ENCODE measurements at regions not wholly inside any gene's neighbourhood (a gene's known extent, or its start where the extent isn't known, plus 50 kb on each side); places are given as distances from the start of the nearest gene placed in this dataset.

DNA sequence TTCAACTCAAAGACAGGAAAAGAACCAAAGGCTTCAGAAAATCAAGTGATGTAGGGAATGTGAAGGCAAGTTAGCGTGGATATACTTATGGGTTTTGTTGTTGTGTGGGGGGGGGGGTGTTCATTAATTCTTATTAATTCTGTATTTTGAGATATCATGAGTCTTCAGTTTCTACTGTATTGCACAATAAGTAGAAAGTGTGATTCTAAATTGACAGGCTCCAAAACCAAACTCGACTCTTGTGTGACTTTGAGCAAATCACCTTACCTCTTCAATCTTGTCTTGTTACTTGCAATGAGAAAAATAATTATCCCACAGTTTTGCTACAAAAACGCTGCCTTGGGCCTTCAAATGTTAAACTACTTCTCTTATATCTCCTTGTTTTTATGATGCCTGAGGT is 453.9 kb upstream of the GOT2 start:
- DNase-seq (ENCODE audit: low read depth in 1 of 2, low spot score in 1 of 2) = no peak
- in situ Hi-C loops (cut with HindIII; ENCODE audit: low pct_unique_long_range_greater_than_20kb, low sequenced_read_pairs) = no loop called here
- no peak for TF ChIP-seq JUND (IDR thresholded peaks at IDR 0.05; ENCODE audit: low read depth)

GRCh38 chr16:59181821-59182420 is 447.8 kb upstream of the GOT2 start:
- no peak for DNase-seq (ENCODE audit: low read depth in 1 of 2, low spot score in 1 of 2)
- TF ChIP-seq JUND (IDR thresholded peaks at IDR 0.05; ENCODE audit: low read depth) = no peak
- in situ Hi-C loops (cut with HindIII; ENCODE audit: low pct_unique_long_range_greater_than_20kb, low sequenced_read_pairs) = no loop called here

GRCh38 chr16:59180083-59180476 is 446.0 kb upstream of the GOT2 start:
- in situ Hi-C loops (cut with HindIII; ENCODE audit: low pct_unique_long_range_greater_than_20kb, low sequenced_read_pairs) = no loop called here
- no peak for DNase-seq (ENCODE audit: low read depth in 1 of 2, low spot score in 1 of 2)
- no peak for TF ChIP-seq JUND (IDR thresholded peaks at IDR 0.05; ENCODE audit: low read depth)

DNA sequence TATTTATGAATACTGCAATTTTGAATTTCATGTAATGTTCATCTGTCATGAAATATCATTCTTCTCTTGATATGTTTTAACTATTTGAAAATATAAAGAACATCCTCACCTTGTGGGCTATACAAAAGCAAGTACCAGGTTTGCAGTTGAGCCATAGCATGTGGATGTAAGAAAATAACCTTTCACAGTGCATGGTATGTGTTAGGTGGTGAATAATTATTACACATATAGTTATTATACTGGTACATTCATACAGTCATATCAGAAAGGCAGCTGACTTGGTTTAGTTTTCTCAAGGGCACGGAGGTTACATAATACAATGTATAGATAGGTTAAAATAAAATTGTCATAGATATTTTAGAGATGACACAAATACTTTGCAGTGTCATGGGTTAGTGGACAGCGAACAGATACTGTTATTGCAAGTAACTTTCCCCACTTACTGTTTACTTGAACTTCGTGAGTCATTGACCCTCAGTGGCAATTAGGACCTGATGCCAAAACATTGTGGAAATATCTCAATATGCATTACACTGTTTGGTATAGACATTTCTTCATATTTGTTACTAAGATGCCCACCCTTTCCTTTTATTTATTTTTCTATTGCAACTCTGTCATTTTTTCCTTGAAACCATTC is 445.4 kb upstream of the GOT2 start:
- no peak for DNase-seq (ENCODE audit: low read depth in 1 of 2, low spot score in 1 of 2)
- no peak for TF ChIP-seq JUND (IDR thresholded peaks at IDR 0.05; ENCODE audit: low read depth)
- in situ Hi-C loops (cut with HindIII; ENCODE audit: low pct_unique_long_range_greater_than_20kb, low sequenced_read_pairs) = no loop called here

- in situ Hi-C loops (cut with HindIII; ENCODE audit: low pct_unique_long_range_greater_than_20kb, low sequenced_read_pairs) = no loop called here
Observed at GRCh38 chr16:59173408-59173831, 439.3 kb upstream of the GOT2 start.

GRCh38 chr16:59170099-59170712 is 436.1 kb upstream of the GOT2 start:
- TF ChIP-seq JUND (IDR thresholded peaks at IDR 0.05; ENCODE audit: low read depth) = no peak
- no peak for DNase-seq (ENCODE audit: low read depth in 1 of 2, low spot score in 1 of 2)
- in situ Hi-C loops (cut with HindIII; ENCODE audit: low pct_unique_long_range_greater_than_20kb, low sequenced_read_pairs) = no loop called here

More at GRCh38 chr16:59173408-59173831, 439.3 kb upstream of the GOT2 start:
- no peak for TF ChIP-seq JUND (IDR thresholded peaks at IDR 0.05; ENCODE audit: low read depth)
- no peak for DNase-seq (ENCODE audit: low read depth in 1 of 2, low spot score in 1 of 2)

GRCh38 chr16:59169168-59169567 is 435.1 kb upstream of the GOT2 start:
- no peak for DNase-seq (ENCODE audit: low read depth in 1 of 2, low spot score in 1 of 2)
- no peak for TF ChIP-seq JUND (IDR thresholded peaks at IDR 0.05; ENCODE audit: low read depth)
- in situ Hi-C loops (cut with HindIII; ENCODE audit: low pct_unique_long_range_greater_than_20kb, low sequenced_read_pairs) = no loop called here

DNA sequence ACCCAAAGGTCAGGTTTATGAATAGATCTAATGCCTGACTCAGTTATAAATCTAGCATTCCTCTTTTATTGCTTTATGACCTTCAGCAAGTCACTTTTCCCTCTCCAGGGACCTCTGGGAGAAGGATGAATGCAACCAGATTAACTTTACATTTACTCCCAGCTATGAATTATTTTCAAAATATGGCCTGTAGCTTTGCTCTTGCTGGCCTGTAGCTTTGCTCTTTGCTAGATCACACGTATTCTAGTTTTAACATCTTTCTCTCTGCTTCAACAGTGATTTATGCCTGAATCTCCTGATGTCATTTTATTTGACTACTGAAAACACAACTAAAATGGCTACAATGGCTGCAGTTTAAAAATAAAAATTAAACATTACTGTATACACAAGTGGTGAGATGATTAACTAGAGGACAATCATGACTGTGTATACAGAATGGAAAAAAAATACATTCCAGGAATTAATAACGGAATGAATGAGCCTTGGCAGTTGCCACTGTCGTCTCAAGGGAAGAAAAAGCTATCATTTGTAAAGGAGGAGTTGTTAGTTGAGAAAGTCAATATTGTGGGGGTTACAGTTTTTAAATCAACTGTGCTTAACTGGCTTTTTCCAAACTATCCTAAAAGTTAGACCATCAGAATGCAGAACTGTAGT is 434.5 kb upstream of the GOT2 start:
- TF ChIP-seq JUND (IDR thresholded peaks at IDR 0.05; ENCODE audit: low read depth) = no peak
- in situ Hi-C loops (cut with HindIII; ENCODE audit: low pct_unique_long_range_greater_than_20kb, low sequenced_read_pairs) = no loop called here
- no peak for DNase-seq (ENCODE audit: low read depth in 1 of 2, low spot score in 1 of 2)

- DNase-seq (ENCODE audit: low read depth in 1 of 2, low spot score in 1 of 2) = peak; percentile 1 to 55
- no peak for TF ChIP-seq JUND (IDR thresholded peaks at IDR 0.05; ENCODE audit: low read depth)
- in situ Hi-C loops (cut with HindIII; ENCODE audit: low pct_unique_long_range_greater_than_20kb, low sequenced_read_pairs) = no loop called here
Observed at GRCh38 chr16:59164461-59164860, 430.3 kb upstream of the GOT2 start.

DNA sequence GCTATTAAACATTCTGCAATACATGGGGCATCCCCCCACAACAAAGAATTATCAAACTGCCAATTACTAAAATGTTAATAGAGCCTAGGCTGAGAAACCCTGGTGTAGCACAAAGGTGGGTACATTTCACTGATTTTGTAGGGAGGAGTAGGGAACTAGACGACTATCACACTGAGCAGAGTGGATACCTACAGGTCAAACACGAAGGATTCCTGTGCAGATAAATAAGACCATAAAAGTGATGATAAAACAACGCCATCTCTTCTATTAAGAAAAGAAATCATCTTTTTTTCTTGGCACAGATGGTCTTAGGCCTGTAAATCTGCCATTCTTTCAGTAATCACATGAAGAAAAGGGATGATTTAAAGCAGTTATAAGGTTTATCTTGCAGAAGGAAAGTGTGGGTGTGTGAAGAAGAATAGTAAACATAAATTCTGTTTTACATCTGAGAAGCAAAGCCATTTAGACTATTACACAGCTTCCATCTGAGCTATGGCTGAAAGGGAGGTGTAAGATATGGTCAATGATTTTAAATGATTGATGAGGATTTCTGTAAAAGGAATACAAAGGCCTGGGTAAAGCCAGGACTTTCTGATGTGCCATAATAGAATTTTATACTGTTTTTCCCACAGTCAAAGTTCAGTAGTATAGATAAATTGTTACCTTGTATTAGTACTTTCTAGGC is 429.4 kb upstream of the GOT2 start:
- DNase-seq (ENCODE audit: low read depth in 1 of 2, low spot score in 1 of 2) = no peak
- no peak for TF ChIP-seq JUND (IDR thresholded peaks at IDR 0.05; ENCODE audit: low read depth)
- in situ Hi-C loops (cut with HindIII; ENCODE audit: low pct_unique_long_range_greater_than_20kb, low sequenced_read_pairs) = no loop called here

DNA sequence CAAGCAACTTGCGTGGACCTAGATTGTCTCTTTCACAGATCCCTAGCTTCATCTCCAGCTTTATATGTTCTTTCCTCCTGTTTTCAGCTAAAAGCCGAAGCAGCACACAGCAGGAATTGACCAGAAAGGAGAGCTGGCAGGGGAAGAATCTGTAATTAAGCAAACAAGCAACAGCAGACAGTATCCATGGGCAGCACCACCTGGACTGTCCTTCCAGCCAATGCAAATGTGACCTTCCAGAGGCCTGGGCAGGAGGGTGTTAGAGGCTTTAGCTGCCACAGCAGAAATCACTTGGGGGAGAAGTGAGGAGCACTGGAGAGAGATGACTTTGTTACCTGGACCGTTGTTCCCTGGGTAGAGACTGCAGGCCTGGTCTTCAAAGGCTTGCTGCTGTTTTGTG is 427.6 kb upstream of the GOT2 start:
- TF ChIP-seq JUND (IDR thresholded peaks at IDR 0.05; ENCODE audit: low read depth) = no peak
- DNase-seq (ENCODE audit: low read depth in 1 of 2, low spot score in 1 of 2) = no peak
- in situ Hi-C loops (cut with HindIII; ENCODE audit: low pct_unique_long_range_greater_than_20kb, low sequenced_read_pairs) = no loop called here

- no peak for DNase-seq (ENCODE audit: low read depth in 1 of 2, low spot score in 1 of 2)
- in situ Hi-C loops (cut with HindIII; ENCODE audit: low pct_unique_long_range_greater_than_20kb, low sequenced_read_pairs) = no loop called here
- TF ChIP-seq JUND (IDR thresholded peaks at IDR 0.05; ENCODE audit: low read depth) = no peak
Observed at GRCh38 chr16:59154295-59154694, 420.2 kb upstream of the GOT2 start.
